NCI-H526 (cell line): ENCODE measurements at regions not wholly inside any gene's neighbourhood (a gene's known extent, or its start where the extent isn't known, plus 50 kb on each side); places are given as distances from the start of the nearest gene placed in this dataset.

Experiments
- DNase-seq, 2 experiments: peaks; one replicate each; lab custom pipeline; 2025; lab: John Stamatoyannopoulos, UW

DNA sequence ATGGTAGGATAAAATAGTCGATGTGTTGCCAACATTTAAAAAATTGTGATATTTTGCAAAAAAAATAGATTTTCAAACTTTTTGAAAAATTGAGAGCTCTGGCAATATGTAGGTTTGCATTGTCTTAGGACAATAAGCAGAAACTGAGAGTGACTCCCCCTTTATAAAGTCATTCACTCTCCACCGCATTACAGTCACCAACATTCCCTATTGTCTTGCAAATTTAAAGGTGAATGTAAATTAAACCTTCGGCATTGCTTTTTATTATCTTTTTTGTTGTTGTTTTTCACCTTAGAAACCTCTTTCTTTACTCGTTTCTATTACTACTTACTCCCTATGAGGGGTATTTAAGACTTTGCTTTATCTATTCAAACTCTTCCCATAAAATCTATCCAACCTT is 944.2 kb downstream of the DTWD2 start:
- DNase-seq = no peak

DNA sequence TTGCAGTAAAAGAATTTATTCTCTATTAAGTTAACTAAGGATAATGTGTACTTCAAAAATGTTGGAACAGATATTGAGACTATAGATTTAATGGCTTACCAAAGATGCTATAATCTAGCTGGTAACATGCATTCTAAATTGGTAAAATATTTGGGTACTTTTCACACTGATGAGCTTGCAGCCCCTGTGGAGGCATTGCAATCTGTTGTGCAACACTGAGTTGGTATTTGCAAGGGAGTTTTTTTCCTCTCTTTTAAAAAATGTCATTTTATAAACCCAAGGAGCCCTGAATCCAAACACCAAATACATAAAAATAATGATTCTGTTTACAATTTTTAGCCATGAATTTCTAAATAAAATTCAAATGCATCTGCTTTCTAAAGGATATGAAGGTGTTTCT is 944.8 kb downstream of the DTWD2 start:
- DNase-seq = no peak

GRCh38 chr5:118042076-118042475 is 946.3 kb downstream of the DTWD2 start:
- no peak for DNase-seq

DNA sequence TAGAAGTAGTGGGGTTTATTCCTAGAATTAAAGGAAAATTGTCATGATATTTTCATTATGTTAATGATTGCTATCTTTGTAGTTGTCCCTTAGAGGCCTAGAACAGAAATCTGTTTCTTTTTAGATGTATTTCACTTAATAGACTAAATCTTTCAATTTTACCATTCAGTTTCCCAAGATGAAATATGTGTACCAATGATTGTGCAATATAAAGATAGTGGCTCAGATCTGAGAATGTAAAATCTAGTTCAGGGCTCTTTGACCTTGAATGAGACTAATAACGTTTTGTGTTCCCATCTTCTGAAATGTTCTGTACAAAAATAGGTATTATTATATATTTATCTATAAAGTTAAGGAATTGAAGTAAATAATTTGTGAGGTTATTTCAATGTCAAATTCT is 947.9 kb downstream of the DTWD2 start:
- no peak for DNase-seq

- no peak for DNase-seq
Measured at GRCh38 chr5:118033686-118034338, 954.5 kb downstream of the DTWD2 start.

- DNase-seq = no peak
Measured at GRCh38 chr5:118029807-118030206, 958.5 kb downstream of the DTWD2 start.

- no peak for DNase-seq
Measured at GRCh38 chr5:118022062-118022461, 966.3 kb downstream of the DTWD2 start.

- no peak for DNase-seq
Measured at GRCh38 chr5:118017536-118017935, 970.8 kb downstream of the DTWD2 start.

GRCh38 chr5:118016396-118016795 is 972.0 kb downstream of the DTWD2 start:
- no peak for DNase-seq

DNA sequence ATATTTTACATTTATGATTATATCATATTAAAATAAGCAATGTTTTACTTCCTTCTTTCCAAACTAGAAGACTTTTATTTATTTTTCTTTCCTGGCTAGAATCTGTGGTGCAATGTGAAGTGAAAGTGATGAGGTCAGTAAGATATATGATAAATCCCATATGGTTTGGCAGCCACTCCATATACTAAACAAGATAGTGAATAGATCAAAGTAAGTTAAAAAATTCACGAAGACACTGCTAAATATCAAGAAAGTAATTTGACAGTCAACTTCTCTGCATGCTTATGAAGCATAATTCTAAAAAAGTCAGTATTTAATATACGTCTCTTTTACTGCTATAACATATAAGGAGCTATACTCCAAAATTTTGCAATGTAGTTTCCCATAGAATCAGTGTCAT is 972.8 kb downstream of the DTWD2 start:
- no peak for DNase-seq

- no peak for DNase-seq
Measured at GRCh38 chr5:118009741-118010297, 978.5 kb downstream of the DTWD2 start.

- no peak for DNase-seq
Measured at GRCh38 chr5:118008779-118009178, 979.6 kb downstream of the DTWD2 start.

GRCh38 chr5:118007262-118007661 is 981.1 kb downstream of the DTWD2 start:
- no peak for DNase-seq

DNA sequence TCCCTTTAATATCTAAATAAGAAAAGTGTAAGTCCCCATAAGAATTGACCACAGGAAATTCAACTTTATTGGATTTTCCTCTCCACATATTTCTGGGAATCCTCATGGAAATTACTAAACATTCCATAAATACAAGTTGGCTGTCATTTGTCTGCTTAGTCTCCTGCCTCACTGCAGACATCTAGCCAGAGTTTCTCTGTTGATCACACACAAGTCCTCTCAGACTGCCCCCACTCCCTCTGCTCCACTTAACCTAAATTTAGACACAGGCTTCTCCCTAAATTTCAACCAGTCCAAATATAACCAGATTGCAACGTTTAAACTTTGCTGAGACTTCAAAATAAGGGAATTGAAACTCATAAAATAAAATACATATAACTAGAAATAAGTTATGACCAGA is 982.1 kb downstream of the DTWD2 start:
- no peak for DNase-seq

DNA sequence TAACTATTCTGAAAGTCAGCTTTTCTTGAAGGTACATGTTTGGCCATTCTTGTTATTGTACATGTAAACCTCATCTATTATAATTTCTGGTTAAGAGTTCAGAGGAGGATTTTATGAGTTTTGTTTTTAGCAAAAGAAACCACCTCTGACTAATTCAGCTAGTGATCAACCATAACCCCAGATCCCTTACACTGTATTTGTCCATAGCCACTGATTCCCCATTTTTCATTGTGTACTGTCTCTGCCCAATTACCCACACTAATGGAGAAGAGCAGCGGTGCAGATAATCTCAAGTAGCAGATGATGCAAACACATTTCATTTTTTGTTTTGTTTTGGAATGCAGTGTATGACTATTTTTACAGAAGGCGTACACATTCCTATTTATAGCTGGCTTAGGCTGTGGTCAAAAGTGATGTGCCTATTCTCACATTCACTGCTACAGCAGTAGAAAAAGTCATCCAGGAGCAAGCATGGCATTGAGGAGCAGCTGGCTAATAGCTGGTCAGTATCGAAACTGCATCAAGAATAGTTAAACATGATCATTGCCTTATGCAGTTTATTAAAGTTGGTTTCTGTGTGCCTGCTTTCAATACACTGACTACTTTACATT is 988.3 kb downstream of the DTWD2 start:
- DNase-seq = no peak

- DNase-seq = no peak
Measured at GRCh38 chr5:117982691-117983090, 1005.7 kb downstream of the DTWD2 start.

- DNase-seq = no peak
Measured at GRCh38 chr5:117973785-117974184, 1014.6 kb downstream of the DTWD2 start.

DNA sequence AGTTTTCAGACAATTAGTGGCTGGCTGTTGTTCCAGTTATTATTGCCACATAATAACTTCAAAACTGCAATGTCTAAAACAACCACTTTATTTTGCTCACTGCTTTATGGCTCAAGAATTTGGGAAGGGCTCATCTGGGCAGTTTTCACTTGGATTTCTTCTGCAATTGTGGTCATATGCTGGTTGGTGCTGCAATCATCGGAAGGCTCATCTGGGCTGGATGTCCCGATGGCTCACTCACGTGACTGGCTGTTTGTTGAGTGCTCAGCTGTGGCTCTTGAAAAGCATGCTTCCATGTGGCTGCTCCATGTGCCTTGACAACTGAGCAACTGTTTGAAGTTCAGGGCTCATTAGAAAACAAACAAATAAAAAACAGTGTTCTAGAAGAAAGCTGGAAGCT is 1032.5 kb downstream of the DTWD2 start:
- DNase-seq = no peak

- no peak for DNase-seq
Measured at GRCh38 chr5:117954331-117954730, 1034.0 kb downstream of the DTWD2 start.

DNA sequence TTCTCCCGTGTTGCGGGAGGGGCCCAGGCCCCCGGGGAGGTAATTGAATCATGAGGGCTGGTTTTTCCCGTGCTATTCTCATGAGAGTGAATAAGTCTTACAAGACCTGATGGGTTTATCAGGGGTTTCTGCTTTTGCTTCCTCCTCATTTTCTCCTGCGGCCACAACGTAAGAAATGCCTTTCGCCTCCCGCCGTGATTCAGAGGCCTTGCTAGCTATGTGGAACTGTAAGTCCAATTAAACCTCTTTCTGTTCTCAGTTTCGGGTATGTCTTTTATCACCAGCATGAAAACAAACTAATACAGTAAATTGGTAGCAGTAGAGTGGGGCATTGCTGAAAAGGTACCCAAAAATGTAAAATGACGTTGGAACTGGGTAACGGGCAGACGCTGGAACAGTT is 1035.1 kb downstream of the DTWD2 start:
- DNase-seq = no peak

GRCh38 chr5:117947836-117948235 is 1040.5 kb downstream of the DTWD2 start:
- DNase-seq = no peak

GRCh38 chr5:117947121-117947520 is 1041.2 kb downstream of the DTWD2 start:
- DNase-seq = no peak

GRCh38 chr5:117945258-117945657 is 1043.1 kb downstream of the DTWD2 start:
- no peak for DNase-seq

GRCh38 chr5:117943541-117943940 is 1044.8 kb downstream of the DTWD2 start:
- DNase-seq = no peak
